ENCODE measurements at regions not wholly inside any gene's neighbourhood (a gene's known extent, or its start where the extent isn't known, plus 50 kb on each side); places are given as distances from the start of the nearest gene placed in this dataset.

DNA sequence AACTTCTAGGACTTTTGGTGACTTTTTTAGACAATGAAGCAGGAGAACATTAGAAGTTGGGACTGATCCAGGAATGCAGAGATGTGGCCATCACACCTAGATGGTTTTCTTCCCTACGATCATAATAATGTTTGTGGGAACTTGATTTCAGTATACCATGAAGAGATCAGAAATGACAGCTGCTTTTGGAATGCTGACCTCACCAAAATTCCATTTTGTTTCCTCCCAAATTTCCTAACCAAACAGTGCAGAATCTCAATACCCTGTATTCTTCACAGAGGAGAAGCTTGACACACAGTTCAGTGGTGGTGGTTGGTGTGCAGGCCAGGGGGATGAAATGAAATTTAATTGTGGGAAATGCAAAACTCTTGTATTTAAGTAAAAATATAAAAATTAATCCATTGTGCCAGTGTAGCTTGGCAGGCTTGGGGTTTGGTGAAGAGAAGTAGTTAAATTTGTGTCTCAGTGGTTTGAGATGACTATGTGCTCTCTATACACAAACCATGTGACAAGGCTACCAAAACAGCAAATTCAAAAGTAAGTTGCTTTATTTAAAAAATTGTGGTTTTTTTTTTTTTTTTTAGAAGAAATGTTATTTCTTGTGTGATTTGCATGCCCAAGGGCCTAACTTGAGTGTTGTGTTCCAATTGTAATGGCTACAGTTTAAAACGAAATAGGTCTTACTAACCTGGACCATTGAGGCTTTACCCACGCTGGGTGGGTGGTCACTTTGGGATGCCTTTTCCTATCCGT, 252.4 kb downstream of the LPIN1 start (continued):
- TF ChIP-seq, protein P1, sequence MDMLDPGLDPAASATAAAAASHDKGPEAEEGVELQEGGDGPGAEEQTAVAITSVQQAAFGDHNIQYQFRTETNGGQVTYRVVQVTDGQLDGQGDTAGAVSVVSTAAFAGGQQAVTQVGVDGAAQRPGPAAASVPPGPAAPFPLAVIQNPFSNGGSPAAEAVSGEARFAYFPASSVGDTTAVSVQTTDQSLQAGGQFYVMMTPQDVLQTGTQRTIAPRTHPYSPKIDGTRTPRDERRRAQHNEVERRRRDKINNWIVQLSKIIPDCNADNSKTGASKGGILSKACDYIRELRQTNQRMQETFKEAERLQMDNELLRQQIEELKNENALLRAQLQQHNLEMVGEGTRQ (IDR thresholded peaks at IDR 0.05) = no peak
- no peak for TF ChIP-seq ZSCAN20 (CRISPR knock-in tag; IDR thresholded peaks at IDR 0.05)
- no peak for TF ChIP-seq NPAS2 (CRISPR knock-in tag; IDR thresholded peaks at IDR 0.05; ENCODE audit: borderline replicate concordance)
- TF ChIP-seq ZNF302 (CRISPR knock-in tag; IDR thresholded peaks at IDR 0.05) = no peak
- no peak for TF ChIP-seq JUN (IDR thresholded peaks at IDR 0.05)

DNA sequence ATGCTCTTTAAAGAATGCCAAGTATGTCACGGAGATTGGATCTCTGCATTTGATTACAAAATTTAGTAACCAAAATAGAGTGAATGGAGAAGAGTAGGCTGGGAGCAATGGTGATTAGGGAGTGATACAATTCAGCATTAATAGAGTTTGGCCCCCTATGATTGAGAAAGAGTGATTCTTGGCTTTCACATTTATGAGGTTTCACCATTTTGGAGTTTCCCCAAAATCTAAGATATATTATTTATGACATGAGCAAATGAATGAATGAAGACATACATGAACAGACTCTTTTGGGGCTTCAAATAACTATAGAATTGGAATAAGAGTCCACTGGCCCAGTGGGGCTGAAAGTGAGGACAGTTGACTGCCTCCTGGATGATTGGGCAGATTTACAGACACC, 255.2 kb downstream of the LPIN1 start:
- FAIRE-seq (no peak), ATAC-seq (no peak), DNase-seq (ENCODE audit: low read depth in 1 of 2, low spot score in 1 of 2) (no peak)
- Histone ChIP-seq H3K4me2 (no peak overlapping the region), H3K4me3 (no peak overlapping the region), H3K4me1 (no peaks in the 10 kb centered on the region), H3K9me3 (no peaks in the 10 kb centered on the region), H3K27ac (no peak overlapping the region)
- POLR2A ChIA-PET = no interaction called here
- 12% methylated on average over 1 of the region's 1 CpG for WGBS (ENCODE audit: missing lambda C conversion rate)
- no peak for TF ChIP-seq TP53 (CRISPR knock-in tag; IDR thresholded peaks at IDR 0.05)
- CTCF ChIA-PET = no interaction called here

DNA sequence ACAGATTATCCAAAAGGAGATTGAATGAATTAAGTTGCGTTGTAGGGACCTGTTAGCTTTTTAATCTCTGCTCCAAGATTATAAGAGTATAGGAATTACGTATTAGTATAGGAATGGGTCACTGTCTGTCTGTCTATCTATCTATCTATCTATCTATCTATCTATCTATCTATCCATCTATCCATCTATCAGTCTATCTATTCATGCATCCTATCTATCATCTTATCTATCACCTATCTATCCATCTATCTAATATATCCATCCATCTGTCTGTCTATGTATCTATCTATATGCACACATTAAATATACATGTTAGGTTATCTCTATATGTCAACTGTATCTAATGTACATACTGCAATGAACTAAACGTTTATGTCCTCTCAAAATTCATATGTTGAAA, 255.8 kb downstream of the LPIN1 start:
- no peak overlapping the region for H3K4me3 ChIP-seq
- no peaks in the 10 kb centered on the region for H3K4me1 ChIP-seq
- ATAC-seq (no peak), DNase-seq (ENCODE audit: low read depth in 1 of 2, low spot score in 1 of 2) (no peak), FAIRE-seq (no peak)
- no peak for TF ChIP-seq RFX5 (IDR thresholded peaks at IDR 0.05)
- no peaks in the 10 kb centered on the region for H3K9me3 ChIP-seq
- no peak overlapping the region for H3K27ac ChIP-seq
- WGBS (ENCODE audit: missing lambda C conversion rate) = 15% methylated on average over 3 of the region's 3 CpGs
- H3K4me2 ChIP-seq = no peak overlapping the region
- POLR2A ChIA-PET = no interaction called here
- CTCF ChIA-PET = no interaction called here

DNA sequence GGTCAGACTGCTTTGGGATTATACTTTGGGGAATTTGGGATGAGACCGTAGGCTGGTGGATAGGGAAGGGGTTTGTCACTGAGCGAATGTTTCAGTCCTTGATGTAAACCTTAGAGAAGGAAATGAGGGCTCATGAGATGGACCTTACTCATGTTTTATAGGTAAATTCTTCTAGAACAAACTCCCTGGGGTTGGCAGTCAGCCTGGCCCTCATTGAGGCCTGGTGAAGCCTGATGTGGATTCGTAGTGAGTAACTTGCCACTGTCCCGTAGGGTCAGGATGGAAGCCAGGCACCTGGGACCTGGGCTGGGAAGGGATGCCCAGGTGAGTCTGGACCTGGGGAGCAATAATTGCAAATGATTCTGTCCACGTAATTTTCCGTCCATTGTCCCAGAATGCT, 258.3 kb downstream of the LPIN1 start:
- Histone ChIP-seq H3K27ac (no peak overlapping the region), H3K4me1 (peaks cover 12% of the 10 kb centered on the region; the same call in 1 of the 3 replicates), H3K4me2 (no peak overlapping the region), H3K4me3 (no peak overlapping the region), H3K9me3 (no peaks in the 10 kb centered on the region)
- ATAC-seq (no peak), DNase-seq (ENCODE audit: low read depth in 1 of 2, low spot score in 1 of 2) (no peak), FAIRE-seq (no peak)
- TF ChIP-seq ESRRA (IDR thresholded peaks at IDR 0.05; ENCODE audit: borderline replicate concordance, low read length) = no peak
- TF ChIP-seq, protein P2, sequence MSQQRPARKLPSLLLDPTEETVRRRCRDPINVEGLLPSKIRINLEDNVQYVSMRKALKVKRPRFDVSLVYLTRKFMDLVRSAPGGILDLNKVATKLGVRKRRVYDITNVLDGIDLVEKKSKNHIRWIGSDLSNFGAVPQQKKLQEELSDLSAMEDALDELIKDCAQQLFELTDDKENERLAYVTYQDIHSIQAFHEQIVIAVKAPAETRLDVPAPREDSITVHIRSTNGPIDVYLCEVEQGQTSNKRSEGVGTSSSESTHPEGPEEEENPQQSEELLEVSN (IDR thresholded peaks at IDR 0.05; ENCODE audit: borderline replicate concordance, low read depth) = no peak
- TF ChIP-seq MAFK (IDR thresholded peaks at IDR 0.05; ENCODE audit: partially characterized antibody) = no peak
- no peak for TF ChIP-seq EHF (CRISPR knock-in tag; IDR thresholded peaks at IDR 0.05)
- TF ChIP-seq RFX5 (IDR thresholded peaks at IDR 0.05) = no peak
- no peak for TF ChIP-seq NR3C1 (IDR thresholded peaks at IDR 0.05)
- TF ChIP-seq EP300 (IDR thresholded peaks at IDR 0.05) = no peak
- no peak for TF ChIP-seq SREBF2 (IDR thresholded peaks at IDR 0.05)
- TF ChIP-seq, protein P3, sequence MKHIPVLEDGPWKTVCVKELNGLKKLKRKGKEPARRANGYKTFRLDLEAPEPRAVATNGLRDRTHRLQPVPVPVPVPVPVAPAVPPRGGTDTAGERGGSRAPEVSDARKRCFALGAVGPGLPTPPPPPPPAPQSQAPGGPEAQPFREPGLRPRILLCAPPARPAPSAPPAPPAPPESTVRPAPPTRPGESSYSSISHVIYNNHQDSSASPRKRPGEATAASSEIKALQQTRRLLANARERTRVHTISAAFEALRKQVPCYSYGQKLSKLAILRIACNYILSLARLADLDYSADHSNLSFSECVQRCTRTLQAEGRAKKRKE (CRISPR knock-in tag; IDR thresholded peaks at IDR 0.05; ENCODE audit: low read depth) = no peak
- TF ChIP-seq KDM5A (IDR thresholded peaks at IDR 0.05) = no peak
- TF ChIP-seq, protein P1 (IDR thresholded peaks at IDR 0.05) = no peak
- no peak for TF ChIP-seq HOXB5 (CRISPR knock-in tag; IDR thresholded peaks at IDR 0.05)
- POLR2A ChIA-PET = no interaction called here
- CTCF ChIA-PET = no interaction called here
- WGBS (ENCODE audit: missing lambda C conversion rate) = 63% methylated on average over 6 of the region's 6 CpGs

Measured in A549 (cell line).